ENCODE measurements at regions not wholly inside any gene's neighbourhood (a gene's known extent, or its start where the extent isn't known, plus 50 kb on each side); places are given as distances from the start of the nearest gene placed in this dataset.

GRCh38 chr2:2696733-2697455 lies 365.8 kb upstream of the MYT1L start:
- no peak for ATAC-seq (ENCODE audit: low FRiP score in 2 of 2)
- H3K4me3 ChIP-seq = no peak overlapping the region

GRCh38 chr2:2696325-2696724 lies 365.2 kb upstream of the MYT1L start:
- Histone ChIP-seq H3K4me3 (no peak overlapping the region), H3K27me3 (no peaks in the 10 kb centered on the region), H3K9me3 (no peaks in the 10 kb centered on the region), H3K36me3 (no peaks in the 10 kb centered on the region), H3K27ac (no peak overlapping the region), H3K4me1 (no peaks in the 10 kb centered on the region)
- WGBS, 2 donors = 69 to 85% methylated on average over 5 of the region's 5 CpGs
- DNase-seq = no peak
- TF ChIP-seq EP300 (IDR thresholded peaks at IDR 0.05) = no peak
- no peak for TF ChIP-seq CTCF (IDR thresholded peaks at IDR 0.05)
- TF ChIP-seq POLR2A (IDR thresholded peaks at IDR 0.05) = no peak
- no peak for TF ChIP-seq POLR2AphosphoS5 (IDR thresholded peaks at IDR 0.05)
- ATAC-seq (ENCODE audit: low FRiP score in 2 of 2) = no peak

More at GRCh38 chr2:2696733-2697455, 365.8 kb upstream of the MYT1L start:
- peak in 1 of 2 donors; percentile 24 for DNase-seq
- Histone ChIP-seq H3K9me3 (no peaks in the 10 kb centered on the region), H3K27ac (no peak overlapping the region), H3K27me3 (no peaks in the 10 kb centered on the region), H3K36me3 (no peaks in the 10 kb centered on the region), H3K4me1 (no peaks in the 10 kb centered on the region)
- WGBS, 2 donors = 78 to 86% methylated on average over 12 to 13 of the region's 13 CpGs
- TF ChIP-seq CTCF (IDR thresholded peaks at IDR 0.05) = no peak
- no peak for TF ChIP-seq POLR2A (IDR thresholded peaks at IDR 0.05)
- TF ChIP-seq EP300 (IDR thresholded peaks at IDR 0.05) = no peak
- TF ChIP-seq POLR2AphosphoS5 (IDR thresholded peaks at IDR 0.05) = no peak

- no peak overlapping the region for H3K27ac ChIP-seq
- WGBS, 2 donors = 76 to 79% methylated on average over 13 of the region's 13 CpGs
- no peaks in the 10 kb centered on the region for H3K9me3 ChIP-seq
- no peaks in the 10 kb centered on the region for H3K4me1 ChIP-seq
- DNase-seq (no peak), ATAC-seq (ENCODE audit: low FRiP score in 2 of 2) (no peak)
- no peaks in the 10 kb centered on the region for H3K27me3 ChIP-seq
- no peaks in the 10 kb centered on the region for H3K36me3 ChIP-seq
- no peak overlapping the region for H3K4me3 ChIP-seq
- TF ChIP-seq EP300 (IDR thresholded peaks at IDR 0.05) = no peak
- TF ChIP-seq CTCF (IDR thresholded peaks at IDR 0.05) = no peak
- no peak for TF ChIP-seq POLR2AphosphoS5 (IDR thresholded peaks at IDR 0.05)
- no peak for TF ChIP-seq POLR2A (IDR thresholded peaks at IDR 0.05)
Observed at GRCh38 chr2:2694746-2695145, 363.7 kb upstream of the MYT1L start.

GRCh38 chr2:2692599-2693389 lies 361.7 kb upstream of the MYT1L start:
- H3K9me3 ChIP-seq = no peaks in the 10 kb centered on the region
- ATAC-seq (ENCODE audit: low FRiP score in 2 of 2) (no peak), DNase-seq (no peak)
- no peaks in the 10 kb centered on the region for H3K36me3 ChIP-seq
- no peaks in the 10 kb centered on the region for H3K4me1 ChIP-seq
- 88 to 91% methylated on average over 21 of the region's 21 CpGs for WGBS, 2 donors
- no peak overlapping the region for H3K4me3 ChIP-seq
- no peaks in the 10 kb centered on the region for H3K27me3 ChIP-seq
- TF ChIP-seq EP300 (IDR thresholded peaks at IDR 0.05) (no peak), CTCF (IDR thresholded peaks at IDR 0.05) (no peak), POLR2AphosphoS5 (IDR thresholded peaks at IDR 0.05) (no peak), POLR2A (IDR thresholded peaks at IDR 0.05) (no peak)
- no peak overlapping the region for H3K27ac ChIP-seq
